ENCODE measurements at regions not wholly inside any gene's neighbourhood (a gene's known extent, or its start where the extent isn't known, plus 50 kb on each side); places are given as distances from the start of the nearest gene placed in this dataset.

DNA sequence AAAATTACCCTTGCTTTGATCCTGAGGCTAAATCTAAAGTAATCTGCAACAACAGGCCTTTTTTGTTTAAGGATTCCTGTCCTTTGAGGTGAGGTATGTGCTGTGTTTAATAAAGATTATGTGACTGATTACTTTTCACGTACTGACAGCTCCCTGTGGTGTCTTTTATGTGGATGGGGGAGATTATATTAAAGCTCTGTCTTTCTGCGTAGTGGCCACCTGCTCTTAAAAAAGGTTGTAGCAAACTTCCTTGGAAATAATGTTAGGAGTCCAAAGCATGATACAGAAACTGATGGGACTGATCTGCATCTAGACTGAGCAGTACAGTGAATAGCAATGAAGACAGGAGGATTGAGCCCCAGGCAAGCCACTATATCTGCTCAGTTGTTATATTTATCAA lies 453.0 kb upstream of the GOLIM4 start:
- Histone ChIP-seq H3K4me3 (ENCODE audit: low read length) (no peak overlapping the region), H3K4me1 (ENCODE audit: insufficient read depth, low read length) (peaks cover 40% of the 10 kb centered on the region), H3K36me3 (ENCODE audit: insufficient read depth, low read length) (no peaks in the 10 kb centered on the region), H3K9me3 (ENCODE audit: low read length) (no peaks in the 10 kb centered on the region), H3K27me3 (ENCODE audit: insufficient read depth, low read length) (no peaks in the 10 kb centered on the region), H2AFZ (ENCODE audit: low read depth, low read length) (no peak overlapping the region)

DNA sequence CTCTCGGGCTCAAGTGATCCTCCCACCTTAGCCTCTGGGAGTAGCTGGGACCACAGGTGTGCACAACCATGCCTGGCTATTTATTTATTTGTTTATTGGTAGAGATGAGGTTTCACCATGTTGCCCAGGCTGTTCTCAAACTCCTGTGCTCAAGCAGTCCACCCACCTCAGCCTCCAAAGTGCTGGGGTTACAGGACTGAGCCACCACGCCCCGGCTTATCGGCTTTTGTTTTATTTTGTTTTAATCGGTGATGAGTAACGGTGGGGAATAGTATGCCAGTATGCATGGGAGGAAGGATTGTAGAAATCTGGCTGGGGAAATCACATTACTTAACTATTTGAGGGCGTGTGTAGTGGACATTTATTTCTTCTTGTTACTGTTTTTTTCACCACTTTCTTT lies 451.0 kb upstream of the GOLIM4 start:
- Histone ChIP-seq H3K9me3 (ENCODE audit: low read length) (no peaks in the 10 kb centered on the region), H3K4me1 (ENCODE audit: insufficient read depth, low read length) (peaks cover 42% of the 10 kb centered on the region), H2AFZ (ENCODE audit: low read depth, low read length) (no peak overlapping the region), H3K27me3 (ENCODE audit: insufficient read depth, low read length) (no peaks in the 10 kb centered on the region), H3K4me3 (ENCODE audit: low read length) (no peak overlapping the region), H3K36me3 (ENCODE audit: insufficient read depth, low read length) (no peaks in the 10 kb centered on the region)

DNA sequence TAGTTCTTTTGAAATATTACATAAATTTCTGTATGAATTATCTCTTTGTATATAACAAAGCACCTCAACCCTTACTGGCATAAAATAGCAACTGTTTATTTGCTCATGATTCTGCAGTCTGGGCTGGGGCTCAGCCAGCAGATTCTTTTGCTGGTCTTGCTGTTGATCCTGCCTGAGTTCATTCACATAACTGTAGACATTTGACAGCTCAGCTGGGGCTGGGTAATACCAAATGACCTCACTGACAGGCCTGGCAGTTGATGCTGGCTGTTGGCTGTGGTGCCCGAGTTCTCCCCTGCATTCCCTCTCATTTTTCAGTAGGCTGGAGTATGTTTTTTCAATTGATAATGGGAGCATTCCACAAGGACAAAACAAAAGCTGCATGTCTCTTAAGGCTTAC lies 449.9 kb upstream of the GOLIM4 start:
- Histone ChIP-seq H3K9me3 (ENCODE audit: low read length) (no peaks in the 10 kb centered on the region), H3K27me3 (ENCODE audit: insufficient read depth, low read length) (no peaks in the 10 kb centered on the region), H3K4me3 (ENCODE audit: low read length) (no peak overlapping the region)

DNA sequence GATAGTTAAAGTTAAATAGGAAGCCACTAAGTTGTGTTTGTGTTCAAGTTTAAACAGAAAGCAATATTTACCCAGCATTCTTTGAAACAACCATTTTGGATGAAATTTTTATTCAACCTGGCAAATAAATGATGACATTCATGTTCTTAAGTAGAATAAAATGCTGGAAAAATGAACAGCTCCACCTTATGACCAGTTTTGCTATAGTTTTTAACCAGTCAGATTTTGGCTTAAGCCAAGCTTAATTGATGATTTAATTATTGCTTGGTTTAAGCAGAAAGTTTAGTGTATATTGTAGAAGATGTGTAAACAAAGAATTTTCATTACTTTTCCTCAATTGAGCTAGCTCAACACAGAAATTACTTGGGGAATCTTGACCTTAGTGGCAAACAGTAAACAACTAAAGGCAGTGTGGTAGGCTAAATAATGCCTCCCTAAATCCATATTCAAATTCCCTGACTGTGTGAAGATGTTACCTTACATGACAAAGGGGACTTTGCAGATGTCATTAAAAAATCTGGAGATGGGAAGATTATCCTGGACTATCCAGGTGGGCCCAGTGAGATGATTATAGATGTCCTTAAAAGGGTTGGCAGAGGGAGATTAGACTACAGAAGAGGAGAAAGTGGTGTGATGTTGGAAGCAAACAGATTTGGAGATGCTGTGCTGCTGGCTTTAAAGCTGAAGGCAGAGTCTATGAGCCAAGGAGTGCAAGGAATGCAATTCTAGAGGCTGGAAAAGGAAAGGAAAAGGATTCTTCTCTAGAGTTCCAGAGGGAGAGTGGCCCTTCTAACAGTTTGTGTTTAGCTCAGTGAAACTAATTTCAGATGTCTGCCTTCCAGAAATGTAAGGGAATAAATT lies 448.6 kb upstream of the GOLIM4 start:
- no peak overlapping the region for H3K4me3 ChIP-seq (ENCODE audit: low read length)
- H3K9me3 ChIP-seq (ENCODE audit: low read length), result no peaks in the 10 kb centered on the region
- H3K4me1 ChIP-seq (ENCODE audit: insufficient read depth, low read length), result peaks cover 28% of the 10 kb centered on the region
- H3K27me3 ChIP-seq (ENCODE audit: insufficient read depth, low read length), result no peaks in the 10 kb centered on the region
- no peaks in the 10 kb centered on the region for H3K36me3 ChIP-seq (ENCODE audit: insufficient read depth, low read length)
- no peak overlapping the region for H2AFZ ChIP-seq (ENCODE audit: low read depth, low read length)

More for the DNA sequence above, 449.9 kb upstream of the GOLIM4 start:
- Histone ChIP-seq H2AFZ (ENCODE audit: low read depth, low read length) (no peak overlapping the region), H3K36me3 (ENCODE audit: insufficient read depth, low read length) (no peaks in the 10 kb centered on the region), H3K4me1 (ENCODE audit: insufficient read depth, low read length) (peaks cover 39% of the 10 kb centered on the region)

DNA sequence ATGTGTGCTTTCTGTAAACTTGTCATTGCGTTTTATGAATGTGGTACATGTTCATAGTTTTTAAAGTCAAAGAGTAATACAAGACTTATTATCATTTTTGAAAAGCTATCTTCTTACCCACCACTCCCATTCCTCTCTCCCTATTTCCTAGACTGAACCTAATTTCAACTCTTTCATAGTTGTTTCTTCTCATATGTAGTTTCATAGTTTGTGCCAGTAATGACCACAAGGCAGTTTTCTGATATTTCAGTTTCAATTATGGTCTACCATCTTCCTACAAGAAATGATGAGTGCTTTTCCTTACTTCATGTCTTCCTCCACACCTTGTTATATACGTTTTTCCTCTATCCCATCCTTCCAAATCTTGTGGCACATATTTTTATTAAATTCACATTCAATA lies 445.0 kb upstream of the GOLIM4 start:
- no peaks in the 10 kb centered on the region for H3K9me3 ChIP-seq (ENCODE audit: low read length)
- H3K27me3 ChIP-seq (ENCODE audit: insufficient read depth, low read length), result no peaks in the 10 kb centered on the region
- no peak overlapping the region for H3K4me3 ChIP-seq (ENCODE audit: low read length)
- no peak overlapping the region for H2AFZ ChIP-seq (ENCODE audit: low read depth, low read length)
- H3K36me3 ChIP-seq (ENCODE audit: insufficient read depth, low read length), result no peaks in the 10 kb centered on the region
- peaks cover 10% of the 10 kb centered on the region for H3K4me1 ChIP-seq (ENCODE audit: insufficient read depth, low read length)

DNA sequence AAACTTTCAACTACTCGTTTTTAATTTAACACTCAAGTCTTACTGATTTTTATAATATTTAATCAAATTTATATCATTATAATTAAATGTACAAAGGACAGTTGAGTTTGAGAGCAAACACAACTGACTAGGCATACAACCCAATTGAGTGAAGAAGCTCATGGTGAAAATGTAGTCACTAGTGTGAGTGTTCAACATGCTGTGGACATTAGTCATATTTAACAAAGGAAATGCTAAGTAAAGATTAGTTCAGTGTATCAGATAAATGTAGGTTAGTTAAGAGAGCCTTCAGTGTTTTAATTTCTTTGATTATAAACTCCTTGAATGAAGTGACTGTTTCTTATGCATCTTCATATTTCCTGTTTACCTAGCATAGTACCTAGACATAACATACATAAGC lies 444.2 kb upstream of the GOLIM4 start:
- Histone ChIP-seq H3K4me3 (ENCODE audit: low read length) (no peak overlapping the region), H3K36me3 (ENCODE audit: insufficient read depth, low read length) (no peaks in the 10 kb centered on the region), H2AFZ (ENCODE audit: low read depth, low read length) (no peak overlapping the region), H3K4me1 (ENCODE audit: insufficient read depth, low read length) (peaks cover 3% of the 10 kb centered on the region), H3K27me3 (ENCODE audit: insufficient read depth, low read length) (no peaks in the 10 kb centered on the region), H3K9me3 (ENCODE audit: low read length) (no peaks in the 10 kb centered on the region)

DNA sequence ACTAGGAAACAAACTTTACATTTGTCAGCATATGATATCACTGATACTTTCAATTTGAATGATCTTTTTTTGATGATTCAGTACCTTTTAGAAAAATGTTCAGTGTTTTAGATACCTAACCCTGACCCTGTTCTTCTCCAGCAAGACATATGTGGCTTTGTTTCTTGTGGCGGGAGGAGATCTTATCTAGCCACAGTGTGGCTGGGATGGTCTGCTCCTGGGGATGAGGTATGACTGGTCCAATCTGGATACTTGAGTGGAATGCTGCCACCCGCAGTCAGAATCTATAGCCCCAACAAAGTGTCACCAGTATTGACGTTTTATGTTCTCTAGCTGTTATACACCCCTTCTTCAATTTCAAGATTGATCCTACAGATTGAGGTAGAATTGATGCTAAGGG lies 439.0 kb upstream of the GOLIM4 start:
- Histone ChIP-seq H2AFZ (ENCODE audit: low read depth, low read length) (no peak overlapping the region), H3K27me3 (ENCODE audit: insufficient read depth, low read length) (no peaks in the 10 kb centered on the region), H3K36me3 (ENCODE audit: insufficient read depth, low read length) (no peaks in the 10 kb centered on the region), H3K4me1 (ENCODE audit: insufficient read depth, low read length) (peaks cover 20% of the 10 kb centered on the region), H3K4me3 (ENCODE audit: low read length) (no peak overlapping the region), H3K9me3 (ENCODE audit: low read length) (no peaks in the 10 kb centered on the region)

DNA sequence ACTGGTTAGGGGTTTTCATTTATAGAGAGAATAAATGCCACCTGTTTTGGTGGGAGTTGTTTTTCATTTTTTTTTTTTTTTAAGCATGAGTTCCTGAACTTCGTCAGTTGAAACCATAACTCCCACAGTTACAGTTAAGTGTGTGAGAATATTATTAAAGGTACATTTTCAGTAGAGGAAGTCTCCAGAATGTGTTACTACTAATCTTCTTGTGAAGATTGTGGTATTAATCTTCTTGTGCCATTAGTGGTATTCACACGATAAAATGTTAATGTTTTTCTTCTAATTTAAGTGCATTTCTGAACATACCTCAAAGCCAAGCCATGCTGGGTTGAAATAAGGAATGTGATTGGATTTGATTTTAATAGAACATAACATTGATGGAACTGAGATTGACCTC lies 437.9 kb upstream of the GOLIM4 start:
- no peak overlapping the region for H2AFZ ChIP-seq (ENCODE audit: low read depth, low read length)
- no peaks in the 10 kb centered on the region for H3K9me3 ChIP-seq (ENCODE audit: low read length)
- H3K4me1 ChIP-seq (ENCODE audit: insufficient read depth, low read length), result peaks cover 20% of the 10 kb centered on the region
- no peaks in the 10 kb centered on the region for H3K27me3 ChIP-seq (ENCODE audit: insufficient read depth, low read length)
- H3K4me3 ChIP-seq (ENCODE audit: low read length), result no peak overlapping the region
- no peaks in the 10 kb centered on the region for H3K36me3 ChIP-seq (ENCODE audit: insufficient read depth, low read length)

DNA sequence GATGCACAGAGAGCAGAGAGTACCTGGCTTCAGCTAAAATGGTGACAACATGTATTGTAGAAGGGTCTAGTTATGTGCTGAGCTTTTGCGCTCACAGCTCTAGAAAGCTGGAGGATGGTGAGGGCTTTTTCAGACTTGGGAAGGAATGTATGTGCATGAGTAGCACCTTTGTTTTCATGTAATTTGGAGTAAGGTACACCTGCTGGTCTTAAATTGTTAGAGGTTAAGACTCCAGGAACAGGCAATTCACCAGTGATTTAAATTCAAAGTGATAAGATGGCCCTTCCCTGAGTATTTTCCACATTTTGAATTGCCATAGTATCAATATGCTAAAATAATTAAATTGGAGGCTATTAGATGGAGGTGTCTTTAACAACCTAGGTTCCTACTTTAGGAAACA lies 436.4 kb upstream of the GOLIM4 start:
- Histone ChIP-seq H3K27me3 (ENCODE audit: insufficient read depth, low read length) (no peaks in the 10 kb centered on the region), H3K4me1 (ENCODE audit: insufficient read depth, low read length) (peaks cover 20% of the 10 kb centered on the region), H2AFZ (ENCODE audit: low read depth, low read length) (no peak overlapping the region), H3K36me3 (ENCODE audit: insufficient read depth, low read length) (no peaks in the 10 kb centered on the region), H3K4me3 (ENCODE audit: low read length) (no peak overlapping the region), H3K9me3 (ENCODE audit: low read length) (no peaks in the 10 kb centered on the region)

DNA sequence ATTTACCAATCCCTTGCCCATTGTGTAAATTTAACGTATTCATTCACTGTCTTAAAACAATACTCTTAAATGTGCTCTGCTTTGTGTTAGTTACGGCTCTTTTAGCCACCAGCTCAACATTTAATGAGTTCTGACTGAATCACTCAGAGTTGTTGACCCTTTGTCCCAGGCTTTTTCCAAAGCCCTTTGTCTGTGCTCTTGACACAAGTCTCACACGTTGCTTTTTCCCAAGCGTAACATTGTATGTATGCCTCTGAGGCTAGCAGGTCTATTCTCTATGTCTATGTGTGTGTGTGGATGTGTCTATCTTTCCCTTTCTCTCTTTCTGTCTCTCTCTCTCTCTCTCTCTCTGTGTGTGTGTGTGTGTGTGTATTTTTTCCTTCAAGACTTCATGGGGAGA lies 435.4 kb upstream of the GOLIM4 start:
- Histone ChIP-seq H3K9me3 (ENCODE audit: low read length) (no peaks in the 10 kb centered on the region), H3K4me3 (ENCODE audit: low read length) (no peak overlapping the region), H3K27me3 (ENCODE audit: insufficient read depth, low read length) (no peaks in the 10 kb centered on the region), H2AFZ (ENCODE audit: low read depth, low read length) (no peak overlapping the region), H3K36me3 (ENCODE audit: insufficient read depth, low read length) (no peaks in the 10 kb centered on the region), H3K4me1 (ENCODE audit: insufficient read depth, low read length) (peaks cover 20% of the 10 kb centered on the region)

DNA sequence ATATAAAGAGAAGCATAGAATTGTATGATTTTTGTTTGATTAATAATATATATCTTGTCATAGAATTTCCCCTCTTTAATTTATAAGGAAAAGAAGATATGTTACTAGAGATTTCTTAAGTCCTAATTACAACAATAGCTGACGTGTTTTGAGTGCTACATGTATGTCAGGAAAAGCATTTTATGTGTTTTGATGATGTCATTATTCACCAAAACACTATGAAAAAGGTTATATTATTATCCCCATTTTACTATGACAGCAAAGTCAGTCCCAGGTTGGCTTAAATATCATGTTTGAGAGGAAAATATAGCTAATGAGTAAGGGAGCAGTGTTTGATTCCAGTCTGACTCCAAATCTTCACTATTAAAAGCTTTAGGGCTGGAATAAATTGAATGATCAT lies 428.4 kb upstream of the GOLIM4 start:
- Histone ChIP-seq H3K4me1 (ENCODE audit: insufficient read depth, low read length) (no peaks in the 10 kb centered on the region), H3K4me3 (ENCODE audit: low read length) (no peak overlapping the region), H2AFZ (ENCODE audit: low read depth, low read length) (no peak overlapping the region), H3K9me3 (ENCODE audit: low read length) (peaks cover 3% of the 10 kb centered on the region), H3K36me3 (ENCODE audit: insufficient read depth, low read length) (peaks cover 4% of the 10 kb centered on the region), H3K27me3 (ENCODE audit: insufficient read depth, low read length) (no peaks in the 10 kb centered on the region)

DNA sequence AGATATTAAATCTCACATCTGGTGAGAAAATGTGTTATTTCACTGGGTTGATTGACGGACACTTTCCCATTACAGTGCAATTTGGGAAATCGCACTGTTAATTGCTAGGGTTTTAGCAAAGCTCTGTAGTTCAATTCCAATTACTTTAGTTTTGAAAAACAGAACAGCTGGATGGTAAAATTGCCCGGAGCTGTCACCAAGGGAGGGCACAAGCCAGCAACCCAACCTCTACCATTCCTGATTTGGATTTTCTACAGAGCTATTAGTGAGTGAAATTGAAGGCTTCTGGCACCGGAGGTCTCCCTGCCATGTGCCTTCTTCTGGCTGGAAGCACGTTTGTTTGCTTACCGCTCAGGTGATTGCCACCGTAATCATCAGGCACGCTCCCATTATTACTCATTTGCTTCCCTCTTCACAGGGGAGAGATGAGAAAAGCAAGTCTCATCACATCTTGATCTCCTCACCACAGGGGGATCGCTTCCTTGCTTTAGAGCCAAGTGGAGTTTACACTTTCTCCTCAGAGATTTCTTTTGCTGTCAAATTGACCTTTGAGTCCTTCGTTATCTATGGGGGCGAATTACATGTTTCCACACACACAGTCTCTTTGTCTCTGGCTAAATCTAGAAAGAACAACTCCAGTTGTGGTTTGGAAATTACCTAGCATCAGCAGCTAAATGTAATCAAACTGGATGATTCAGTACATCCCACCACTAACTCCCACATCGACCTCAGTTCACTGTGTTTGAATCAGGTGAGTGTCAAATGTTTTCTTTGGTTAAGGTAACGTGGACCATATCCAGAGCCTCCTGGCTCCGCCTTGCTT lies 421.7 kb upstream of the GOLIM4 start:
- Histone ChIP-seq H3K9me3 (ENCODE audit: low read length) (peaks cover 3% of the 10 kb centered on the region), H2AFZ (ENCODE audit: low read depth, low read length) (no peak overlapping the region), H3K4me3 (ENCODE audit: low read length) (no peak overlapping the region), H3K27me3 (ENCODE audit: insufficient read depth, low read length) (no peaks in the 10 kb centered on the region), H3K36me3 (ENCODE audit: insufficient read depth, low read length) (peaks cover 4% of the 10 kb centered on the region), H3K4me1 (ENCODE audit: insufficient read depth, low read length) (peaks cover 8% of the 10 kb centered on the region)

DNA sequence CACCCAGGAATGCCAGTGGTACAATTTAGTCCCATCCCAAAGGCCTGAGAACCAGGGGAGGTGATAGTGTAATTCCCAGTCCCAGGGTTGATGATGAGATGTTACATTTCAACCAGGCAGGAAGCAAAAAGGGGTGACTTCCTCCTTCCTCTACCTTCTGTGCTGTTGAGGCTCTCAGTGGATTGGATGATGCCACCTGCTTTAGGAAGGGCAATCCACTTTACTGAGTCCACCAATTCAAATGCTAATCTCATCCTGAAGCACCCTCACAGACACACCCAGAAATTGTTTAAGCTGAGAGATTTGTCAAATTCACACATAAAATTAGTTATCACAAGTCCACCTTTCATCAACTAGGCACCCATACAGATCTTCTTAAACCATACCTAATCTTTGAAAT lies 418.5 kb upstream of the GOLIM4 start:
- Histone ChIP-seq H3K36me3 (ENCODE audit: insufficient read depth, low read length) (no peaks in the 10 kb centered on the region), H2AFZ (ENCODE audit: low read depth, low read length) (no peak overlapping the region), H3K4me3 (ENCODE audit: low read length) (no peak overlapping the region), H3K9me3 (ENCODE audit: low read length) (no peaks in the 10 kb centered on the region), H3K4me1 (ENCODE audit: insufficient read depth, low read length) (peaks cover 9% of the 10 kb centered on the region), H3K27me3 (ENCODE audit: insufficient read depth, low read length) (no peaks in the 10 kb centered on the region)
